Left ventricle myocardium inferior (tissue), 1 donor: ENCODE measurements at regions not wholly inside any gene's neighbourhood (a gene's known extent, or its start where the extent isn't known, plus 50 kb on each side); places are given as distances from the start of the nearest gene placed in this dataset.

Experiments used
- DNase-seq: peaks from one replicate; pipeline ENCODE4 v3.0.0-alpha.2; 2020
- H3K27ac ChIP-seq: fragments of 200-600 bp; replicated peaks from 2 replicates; pipeline ENCODE4 v1.8.0; 2021
- H3K27me3 ChIP-seq: fragments of 200-600 bp; 2 replicates; pipeline ENCODE4 v1.8.0; 2021; ENCODE audit warnings: low read depth
- H3K36me3 ChIP-seq: fragments of 200-600 bp; 2 replicates; pipeline ENCODE4 v1.8.0; 2021
- H3K4me1 ChIP-seq: fragments of 200-600 bp; 2 replicates; pipeline ENCODE4 v1.8.0; 2021
- H3K4me3 ChIP-seq: fragments of 200-600 bp; 2 replicates; pipeline ENCODE4 v1.8.0; 2021; ENCODE audit warnings: mild to moderate bottlenecking, moderate library complexity
- H3K9me3 ChIP-seq: fragments of 200-600 bp; replicated peaks from 2 replicates; pipeline ENCODE4 v1.8.0; 2021
- CTCF ChIP-seq: fragments of 200-600 bp; IDR thresholded peaks from 2 replicates; pipeline ENCODE4 v1.8.0; 2021; ENCODE audit warnings: antibody characterized with exemption, mild to moderate bottlenecking, borderline replicate concordance
- intact Hi-C: fragments of 100-400 bp; cut with micrococcal nuclease; formaldehyde crosslinking; loops from one replicate; pipeline ENCODE4 v1.11.0; 2022
- donor health status: DM: no; HTN: yes; CAD: no; lungs with severe emphysema.

- no peak for TF ChIP-seq CTCF
- H3K27me3 ChIP-seq: peaks cover 10% of the 10 kb centered on the region
- peaks cover 3% of the 10 kb centered on the region for H3K4me1 ChIP-seq
- peaks cover 3% of the 10 kb centered on the region for H3K9me3 ChIP-seq
- H3K27ac ChIP-seq: no peak overlapping the region
- intact Hi-C loops: no loop called here
- no peaks in the 10 kb centered on the region for H3K36me3 ChIP-seq
- DNase-seq: no peak
- H3K4me3 ChIP-seq: no peak overlapping the region
Measured at GRCh38 chr18:9008709-9009635, 93.5 kb upstream of the NDUFV2 start.

- no peak for TF ChIP-seq CTCF
- Histone ChIP-seq H3K4me3 (no peak overlapping the region), H3K9me3 (no peaks in the 10 kb centered on the region), H3K27me3 (peaks cover 10% of the 10 kb centered on the region), H3K4me1 (peaks cover 3% of the 10 kb centered on the region), H3K36me3 (no peaks in the 10 kb centered on the region), H3K27ac (no peak overlapping the region)
- no peak for DNase-seq
- intact Hi-C loops: no loop called here
Measured at GRCh38 chr18:9009703-9010488, 92.6 kb upstream of the NDUFV2 start.

DNA sequence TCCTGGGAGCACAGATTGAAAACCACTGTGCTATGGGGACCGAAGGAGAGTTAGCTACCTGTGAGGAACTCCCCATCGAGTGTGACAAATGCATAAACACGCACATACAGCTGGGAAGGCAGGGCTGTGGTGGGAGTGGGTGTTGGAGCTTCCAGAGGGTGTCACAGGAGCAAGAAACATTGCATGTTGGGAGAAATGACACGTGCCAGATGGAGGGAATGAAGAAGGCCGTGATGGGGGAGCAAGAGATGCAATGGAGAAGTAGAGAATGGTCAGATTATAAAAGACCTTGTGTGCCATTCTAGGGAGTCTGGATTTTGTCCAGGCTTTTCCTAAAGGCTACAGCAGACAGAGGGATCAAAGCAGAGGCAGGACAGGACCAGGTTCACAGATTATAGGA lies 91.1 kb upstream of the NDUFV2 start:
- Histone ChIP-seq H3K36me3 (no peaks in the 10 kb centered on the region), H3K27ac (no peak overlapping the region), H3K9me3 (no peaks in the 10 kb centered on the region), H3K4me3 (no peak overlapping the region), H3K27me3 (peaks cover 10% of the 10 kb centered on the region), H3K4me1 (peaks cover 1% of the 10 kb centered on the region)
- intact Hi-C loops: no loop called here
- TF ChIP-seq CTCF: no peak
- DNase-seq: no peak

DNA sequence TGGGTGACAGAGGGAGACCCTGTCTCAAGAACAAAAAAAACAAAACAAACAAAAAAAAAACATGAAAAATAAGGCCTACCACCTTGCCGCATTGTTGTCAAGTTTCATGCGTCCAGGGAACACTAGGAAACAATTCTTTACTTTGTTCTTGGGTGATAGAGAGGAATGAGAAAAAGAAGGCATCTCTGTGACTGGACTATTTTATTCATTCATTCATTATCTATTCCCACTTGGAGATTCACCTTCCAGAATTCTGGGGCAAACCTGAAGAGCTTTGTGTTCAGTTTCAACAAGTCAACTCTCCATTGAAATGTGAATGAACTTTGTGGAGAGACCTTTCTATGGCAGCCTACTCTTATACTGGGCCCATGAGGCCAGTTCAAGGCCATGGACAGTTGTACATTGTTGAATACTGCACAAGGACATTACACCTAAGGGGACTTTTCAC lies 88.5 kb upstream of the NDUFV2 start:
- peaks cover 19% of the 10 kb centered on the region for H3K4me1 ChIP-seq
- peaks cover 6% of the 10 kb centered on the region for H3K9me3 ChIP-seq
- no peak overlapping the region for H3K4me3 ChIP-seq
- no peak for DNase-seq
- intact Hi-C loops: no loop called here
- no peak overlapping the region for H3K27ac ChIP-seq
- no peak for TF ChIP-seq CTCF
- no peaks in the 10 kb centered on the region for H3K36me3 ChIP-seq
- H3K27me3 ChIP-seq: peaks cover 5% of the 10 kb centered on the region

DNA sequence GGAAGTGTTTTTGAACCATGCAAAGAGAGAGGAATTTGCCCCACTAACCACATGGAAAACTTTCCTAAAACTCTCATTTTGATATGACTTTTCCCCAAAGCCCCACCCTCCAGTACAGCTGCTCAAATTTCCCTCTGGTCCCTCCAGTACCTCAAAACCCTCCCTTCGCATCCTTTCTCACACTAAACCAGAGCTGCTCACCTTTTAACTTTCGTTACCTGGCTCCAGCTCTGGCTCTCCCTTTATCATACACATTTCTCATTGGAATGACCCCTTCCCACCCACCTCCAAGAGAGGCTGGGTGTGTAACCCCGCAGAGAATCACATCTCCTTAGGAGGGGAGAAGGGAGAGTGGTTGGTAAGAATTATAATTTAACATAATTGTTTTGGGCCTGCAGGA lies 86.8 kb upstream of the NDUFV2 start:
- no peaks in the 10 kb centered on the region for H3K36me3 ChIP-seq
- H3K9me3 ChIP-seq: peaks cover 8% of the 10 kb centered on the region
- no peak overlapping the region for H3K27ac ChIP-seq
- DNase-seq: no peak
- no peak overlapping the region for H3K4me3 ChIP-seq
- H3K27me3 ChIP-seq: no peaks in the 10 kb centered on the region
- intact Hi-C loops: no loop called here
- TF ChIP-seq CTCF: no peak
- peaks cover 19% of the 10 kb centered on the region for H3K4me1 ChIP-seq
